K562 (cell line): ENCODE measurements at regions not wholly inside any gene's neighbourhood (a gene's known extent, or its start where the extent isn't known, plus 50 kb on each side); places are given as distances from the start of the nearest gene placed in this dataset.

Source experiments
- EZH2 ChIP-seq: IDR thresholded peaks from 2 replicates; pipeline ENCODE4 v1.6.1; 2012; ENCODE audit warnings: low read depth, mild to moderate bottlenecking, inconsistent platforms, low read length, borderline replicate concordance
- ILK ChIP-seq: fragments of 450-650 bp; IDR thresholded peaks from 2 replicates; pipeline ENCODE4 v1.6.1; 2016; ENCODE audit warnings: missing genetic modification characterization, low read depth, mild to moderate bottlenecking, missing compliant biosample characterization, moderate library complexity, borderline replicate concordance
- KLF6 ChIP-seq: fragments of 250-450 bp; sonication (Bioruptor Pico); IDR thresholded peaks from 2 replicates; pipeline ENCODE4 v1.4.0; 2020; ENCODE audit warnings: mild to moderate bottlenecking, moderate library complexity, borderline replicate concordance
- PKNOX1 ChIP-seq: fragments of 450-650 bp; IDR thresholded peaks from 2 replicates; pipeline ENCODE4 v1.6.1; 2016
- PPARD ChIP-seq: fragments of 250-450 bp; sonication (Bioruptor Pico); IDR thresholded peaks from 2 replicates; pipeline ENCODE4 v1.8.0; 2022; ENCODE audit warnings: inconsistent platforms, mild to moderate bottlenecking, moderate library complexity
- SRSF9 ChIP-seq: fragments of 200-400 bp; formaldehyde crosslinking; IDR thresholded peaks from 2 replicates; pipeline ENCODE4 v1.6.1; 2017; ENCODE audit warnings: low read depth, low read length, borderline replicate concordance
- TFAP4 ChIP-seq: sonication (generic); formaldehyde crosslinking; IDR thresholded peaks from 2 replicates; pipeline ENCODE4 v1.8.0; 2022; ENCODE audit warnings: missing genetic modification reagents, mild to moderate bottlenecking, moderate library complexity, borderline replicate concordance
- USF1 ChIP-seq: sonication (generic); formaldehyde crosslinking; IDR thresholded peaks from 2 replicates; pipeline ENCODE4 v1.9.0; 2022; ENCODE audit warnings: mild to moderate bottlenecking, missing genetic modification reagents
- ZBTB2 ChIP-seq: fragments of 450-650 bp; IDR thresholded peaks from 2 replicates; pipeline ENCODE4 v1.6.1; 2016; ENCODE audit warnings: antibody characterized with exemption
- ZNF143 ChIP-seq: sonication (generic); formaldehyde crosslinking; IDR thresholded peaks from 2 replicates; pipeline ENCODE4 v1.9.0; 2022; ENCODE audit warnings: mild to moderate bottlenecking, missing genetic modification reagents
- ZNF184 ChIP-seq: sonication (generic); formaldehyde crosslinking; IDR thresholded peaks from 2 replicates; pipeline ENCODE4 v1.5.0; 2020; ENCODE audit warnings: missing genetic modification reagents
- ZNF316 ChIP-seq: fragments of 450-650 bp; IDR thresholded peaks from 2 replicates; pipeline ENCODE4 v1.6.1; 2016
- TF ChIP-seq, protein P1 (sequence below), 2 experiments: fragments of 200-800 bp in 1 of 2; sonication (Bioruptor generic) in 1 of 2; sonication (generic) in 1 of 2; formaldehyde crosslinking in 1 of 2; IDR thresholded peaks in 1 of 2; conservative IDR thresholded peaks in 1 of 2; 2 replicates each; pipeline versions ENCODE4 v1.5.0 to v1.6.1; 2016 to 2020; ENCODE audit warnings: missing compliant biosample characterization in 1 of 2, missing genetic modification characterization in 1 of 2, missing genetic modification reagents in 1 of 2
- TF ChIP-seq, protein P2 (sequence below), 2 experiments: fragments of 450-650 bp in 1 of 2; sonication (generic) in 1 of 2; formaldehyde crosslinking; conservative IDR thresholded peaks; 2 replicates each; pipeline versions ENCODE4 v1.4.0 to v1.8.1; 2020 to 2022; ENCODE audit warnings: mild to moderate bottlenecking in 1 of 2, missing genetic modification reagents in 1 of 2
- TF ChIP-seq, protein P3 (sequence below): sonication (generic); formaldehyde crosslinking; IDR thresholded peaks from 2 replicates; pipeline ENCODE4 v1.8.1; 2023; ENCODE audit warnings: missing genetic modification reagents, mild to moderate bottlenecking, borderline replicate concordance

DNA sequence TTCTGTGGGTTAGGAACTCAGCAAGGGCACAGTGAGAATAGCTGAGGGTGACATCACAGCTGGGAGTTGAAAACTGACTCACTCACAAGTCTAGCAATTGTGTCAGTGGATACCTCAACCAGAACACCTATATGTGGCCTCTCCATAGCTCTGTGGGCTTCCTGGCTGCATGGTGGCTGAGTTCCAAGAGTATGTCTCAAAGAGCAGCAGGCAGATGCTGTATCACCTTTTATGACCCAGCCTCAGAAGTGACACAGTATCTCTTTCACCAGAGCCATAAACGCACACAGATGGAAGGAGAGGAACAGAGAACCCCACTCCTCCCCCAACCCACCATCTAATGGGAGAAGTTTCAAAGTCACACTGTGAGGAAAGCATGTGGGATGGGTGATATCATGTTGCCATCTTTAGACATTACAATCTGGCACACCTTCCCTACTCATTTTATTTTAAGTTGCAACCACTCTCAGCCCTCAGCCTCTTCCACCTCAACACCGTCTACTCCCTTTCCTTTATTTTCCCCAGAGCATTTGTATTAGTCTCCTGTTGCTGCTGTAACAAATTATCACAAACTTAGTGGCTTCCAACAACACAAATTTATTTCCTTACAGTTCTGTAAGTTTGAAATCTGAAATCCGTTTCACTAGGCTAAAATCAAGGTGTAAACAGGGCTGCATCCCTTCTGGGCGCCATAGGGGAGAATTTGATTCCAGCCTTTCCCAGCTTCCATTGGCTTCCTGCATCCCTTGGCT lies 134.6 kb upstream of the SPATS2L start (continued):
- TF ChIP-seq, protein P1, sequence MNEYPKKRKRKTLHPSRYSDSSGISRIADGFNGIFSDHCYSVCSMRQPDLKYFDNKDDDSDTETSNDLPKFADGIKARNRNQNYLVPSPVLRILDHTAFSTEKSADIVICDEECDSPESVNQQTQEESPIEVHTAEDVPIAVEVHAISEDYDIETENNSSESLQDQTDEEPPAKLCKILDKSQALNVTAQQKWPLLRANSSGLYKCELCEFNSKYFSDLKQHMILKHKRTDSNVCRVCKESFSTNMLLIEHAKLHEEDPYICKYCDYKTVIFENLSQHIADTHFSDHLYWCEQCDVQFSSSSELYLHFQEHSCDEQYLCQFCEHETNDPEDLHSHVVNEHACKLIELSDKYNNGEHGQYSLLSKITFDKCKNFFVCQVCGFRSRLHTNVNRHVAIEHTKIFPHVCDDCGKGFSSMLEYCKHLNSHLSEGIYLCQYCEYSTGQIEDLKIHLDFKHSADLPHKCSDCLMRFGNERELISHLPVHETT (CRISPR knock-in tag; conservative IDR thresholded peaks at IDR 0.05 in 1 of 2, IDR thresholded peaks at IDR 0.05 in 1 of 2), result no peak
- TF ChIP-seq PKNOX1 (no peak), ILK (no peak), TFAP4 (no peak), ZBTB2 (no peak), ZNF316 (no peak), EZH2 (no peak), PPARD (CRISPR knock-in tag) (no peak), KLF6 (no peak), SRSF9 (no peak), ZNF143 (no peak), USF1 (CRISPR knock-in tag) (no peak), ZNF184 (CRISPR knock-in tag) (no peak)
- TF ChIP-seq, protein P2, sequence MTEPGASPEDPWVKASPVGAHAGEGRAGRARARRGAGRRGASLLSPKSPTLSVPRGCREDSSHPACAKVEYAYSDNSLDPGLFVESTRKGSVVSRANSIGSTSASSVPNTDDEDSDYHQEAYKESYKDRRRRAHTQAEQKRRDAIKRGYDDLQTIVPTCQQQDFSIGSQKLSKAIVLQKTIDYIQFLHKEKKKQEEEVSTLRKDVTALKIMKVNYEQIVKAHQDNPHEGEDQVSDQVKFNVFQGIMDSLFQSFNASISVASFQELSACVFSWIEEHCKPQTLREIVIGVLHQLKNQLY (CRISPR knock-in tag; conservative IDR thresholded peaks at IDR 0.05), result no peak
- TF ChIP-seq, protein P3, sequence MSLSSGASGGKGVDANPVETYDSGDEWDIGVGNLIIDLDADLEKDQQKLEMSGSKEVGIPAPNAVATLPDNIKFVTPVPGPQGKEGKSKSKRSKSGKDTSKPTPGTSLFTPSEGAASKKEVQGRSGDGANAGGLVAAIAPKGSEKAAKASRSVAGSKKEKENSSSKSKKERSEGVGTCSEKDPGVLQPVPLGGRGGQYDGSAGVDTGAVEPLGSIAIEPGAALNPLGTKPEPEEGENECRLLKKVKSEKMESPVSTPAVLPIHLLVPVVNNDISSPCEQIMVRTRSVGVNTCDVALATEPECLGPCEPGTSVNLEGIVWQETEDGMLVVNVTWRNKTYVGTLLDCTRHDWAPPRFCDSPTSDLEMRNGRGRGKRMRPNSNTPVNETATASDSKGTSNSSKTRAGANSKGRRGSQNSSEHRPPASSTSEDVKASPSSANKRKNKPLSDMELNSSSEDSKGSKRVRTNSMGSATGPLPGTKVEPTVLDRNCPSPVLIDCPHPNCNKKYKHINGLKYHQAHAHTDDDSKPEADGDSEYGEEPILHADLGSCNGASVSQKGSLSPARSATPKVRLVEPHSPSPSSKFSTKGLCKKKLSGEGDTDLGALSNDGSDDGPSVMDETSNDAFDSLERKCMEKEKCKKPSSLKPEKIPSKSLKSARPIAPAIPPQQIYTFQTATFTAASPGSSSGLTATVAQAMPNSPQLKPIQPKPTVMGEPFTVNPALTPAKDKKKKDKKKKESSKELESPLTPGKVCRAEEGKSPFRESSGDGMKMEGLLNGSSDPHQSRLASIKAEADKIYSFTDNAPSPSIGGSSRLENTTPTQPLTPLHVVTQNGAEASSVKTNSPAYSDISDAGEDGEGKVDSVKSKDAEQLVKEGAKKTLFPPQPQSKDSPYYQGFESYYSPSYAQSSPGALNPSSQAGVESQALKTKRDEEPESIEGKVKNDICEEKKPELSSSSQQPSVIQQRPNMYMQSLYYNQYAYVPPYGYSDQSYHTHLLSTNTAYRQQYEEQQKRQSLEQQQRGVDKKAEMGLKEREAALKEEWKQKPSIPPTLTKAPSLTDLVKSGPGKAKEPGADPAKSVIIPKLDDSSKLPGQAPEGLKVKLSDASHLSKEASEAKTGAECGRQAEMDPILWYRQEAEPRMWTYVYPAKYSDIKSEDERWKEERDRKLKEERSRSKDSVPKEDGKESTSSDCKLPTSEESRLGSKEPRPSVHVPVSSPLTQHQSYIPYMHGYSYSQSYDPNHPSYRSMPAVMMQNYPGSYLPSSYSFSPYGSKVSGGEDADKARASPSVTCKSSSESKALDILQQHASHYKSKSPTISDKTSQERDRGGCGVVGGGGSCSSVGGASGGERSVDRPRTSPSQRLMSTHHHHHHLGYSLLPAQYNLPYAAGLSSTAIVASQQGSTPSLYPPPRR (CRISPR knock-in tag), result no peak
